ENCODE measurements at regions not wholly inside any gene's neighbourhood (a gene's known extent, or its start where the extent isn't known, plus 50 kb on each side); places are given as distances from the start of the nearest gene placed in this dataset.

DNA sequence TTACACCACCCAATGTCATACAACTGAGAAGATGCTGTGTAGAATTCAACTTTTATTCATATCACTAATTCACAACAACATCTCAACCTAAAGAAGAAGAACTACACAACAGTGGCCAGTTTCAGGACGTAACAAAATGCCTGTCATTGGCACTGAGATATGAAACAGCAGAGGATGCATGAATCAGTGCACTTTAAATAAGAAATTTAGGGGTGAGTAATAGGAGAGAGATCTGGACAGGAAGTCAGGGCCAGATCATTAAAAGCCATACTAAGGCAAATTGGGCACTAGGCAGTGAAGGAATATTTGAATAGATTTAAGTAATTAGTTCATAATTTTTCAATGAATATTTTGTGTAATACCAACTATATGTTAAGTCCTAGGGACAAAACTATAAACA lies 510.5 kb downstream of the PLPP3 start:
- Histone ChIP-seq H3K27ac (no peak overlapping the region), H3K27me3 (no peaks in the 10 kb centered on the region), H3K36me3 (no peaks in the 10 kb centered on the region), H3K4me1 (peaks cover 0 to 20% of the 10 kb centered on the region in 2 donors), H3K4me3 (no peak overlapping the region), H3K9me3 (no peaks in the 10 kb centered on the region)
- TF ChIP-seq, protein P1, sequence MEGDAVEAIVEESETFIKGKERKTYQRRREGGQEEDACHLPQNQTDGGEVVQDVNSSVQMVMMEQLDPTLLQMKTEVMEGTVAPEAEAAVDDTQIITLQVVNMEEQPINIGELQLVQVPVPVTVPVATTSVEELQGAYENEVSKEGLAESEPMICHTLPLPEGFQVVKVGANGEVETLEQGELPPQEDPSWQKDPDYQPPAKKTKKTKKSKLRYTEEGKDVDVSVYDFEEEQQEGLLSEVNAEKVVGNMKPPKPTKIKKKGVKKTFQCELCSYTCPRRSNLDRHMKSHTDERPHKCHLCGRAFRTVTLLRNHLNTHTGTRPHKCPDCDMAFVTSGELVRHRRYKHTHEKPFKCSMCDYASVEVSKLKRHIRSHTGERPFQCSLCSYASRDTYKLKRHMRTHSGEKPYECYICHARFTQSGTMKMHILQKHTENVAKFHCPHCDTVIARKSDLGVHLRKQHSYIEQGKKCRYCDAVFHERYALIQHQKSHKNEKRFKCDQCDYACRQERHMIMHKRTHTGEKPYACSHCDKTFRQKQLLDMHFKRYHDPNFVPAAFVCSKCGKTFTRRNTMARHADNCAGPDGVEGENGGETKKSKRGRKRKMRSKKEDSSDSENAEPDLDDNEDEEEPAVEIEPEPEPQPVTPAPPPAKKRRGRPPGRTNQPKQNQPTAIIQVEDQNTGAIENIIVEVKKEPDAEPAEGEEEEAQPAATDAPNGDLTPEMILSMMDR (IDR thresholded peaks at IDR 0.05): no peak
- no peak for DNase-seq (ENCODE audit: low spot score)

DNA sequence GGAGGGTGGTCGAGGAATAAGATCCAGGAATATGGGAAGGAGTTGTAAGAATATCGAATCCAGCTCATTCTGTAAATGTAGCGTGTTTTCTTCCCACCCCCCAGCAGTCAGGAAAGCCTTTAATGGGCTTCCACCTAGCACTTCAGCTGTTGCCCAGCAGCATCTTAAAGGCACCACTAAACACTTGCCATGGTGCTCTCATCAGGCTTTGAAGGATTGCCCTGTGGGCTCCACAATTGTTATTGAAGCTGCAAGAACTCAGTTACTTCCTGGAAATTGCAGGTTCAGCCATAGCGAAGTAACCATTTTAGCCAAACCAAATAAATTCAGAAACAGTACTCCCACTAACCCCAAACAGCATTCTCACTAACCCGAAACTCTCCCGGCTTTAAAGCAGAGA lies 511.2 kb downstream of the PLPP3 start:
- Histone ChIP-seq H3K4me1 (peaks cover 0 to 13% of the 10 kb centered on the region in 2 donors), H3K9me3 (no peaks in the 10 kb centered on the region)
- TF ChIP-seq, protein P1 (IDR thresholded peaks at IDR 0.05): no peak

DNA sequence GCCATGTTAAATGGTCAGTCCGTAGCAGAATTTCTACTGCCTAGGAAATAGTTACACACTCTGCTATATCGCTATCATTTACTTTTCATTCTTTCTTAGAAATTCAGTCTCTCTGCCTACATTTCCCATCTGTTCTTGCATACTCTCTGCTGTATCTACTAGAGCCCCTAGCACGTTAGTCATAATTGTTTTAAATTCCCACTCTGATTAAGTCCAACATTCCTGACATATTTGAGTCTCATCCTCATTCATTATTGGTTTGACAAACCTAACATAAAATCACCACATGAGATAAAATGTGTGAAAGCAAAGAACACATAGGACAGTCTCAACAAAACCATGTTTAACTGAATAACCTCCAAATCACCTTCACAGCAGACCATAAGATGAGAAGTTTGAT lies 513.6 kb downstream of the PLPP3 start:
- Histone ChIP-seq H3K4me1 (no peaks in the 10 kb centered on the region), H3K27me3 (no peaks in the 10 kb centered on the region), H3K4me3 (no peak overlapping the region), H3K36me3 (no peaks in the 10 kb centered on the region), H3K27ac (no peak overlapping the region), H3K9me3 (no peaks in the 10 kb centered on the region)
- DNase-seq (ENCODE audit: low spot score): no peak
- TF ChIP-seq, protein P1 (IDR thresholded peaks at IDR 0.05): no peak

More for the DNA sequence above, 511.2 kb downstream of the PLPP3 start:
- no peaks in the 10 kb centered on the region for H3K36me3 ChIP-seq
- H3K4me3 ChIP-seq: no peak overlapping the region
- no peak overlapping the region for H3K27ac ChIP-seq
- no peak for DNase-seq (ENCODE audit: low spot score)
- H3K27me3 ChIP-seq: no peaks in the 10 kb centered on the region

DNA sequence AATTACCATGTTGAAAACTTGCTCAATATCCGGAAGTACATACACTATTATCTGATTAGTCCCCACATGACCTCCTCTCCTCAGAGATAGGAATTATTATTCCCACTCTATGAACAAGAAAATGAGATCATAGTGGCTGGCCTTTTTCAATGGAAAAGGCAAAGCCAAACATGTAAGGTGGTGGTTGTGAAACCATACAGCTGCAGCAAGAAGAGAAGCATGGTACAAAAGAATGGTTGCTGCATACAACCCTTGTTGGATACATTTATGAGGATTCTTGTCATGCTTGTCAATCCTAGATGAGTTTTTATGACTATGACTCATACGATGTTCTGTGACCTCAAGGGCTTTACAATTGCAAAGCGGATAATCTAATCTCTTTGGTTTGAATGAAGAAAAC lies 514.7 kb downstream of the PLPP3 start:
- no peak for DNase-seq (ENCODE audit: low spot score)
- TF ChIP-seq, protein P1 (IDR thresholded peaks at IDR 0.05): no peak
- Histone ChIP-seq H3K4me3 (no peak overlapping the region), H3K4me1 (no peaks in the 10 kb centered on the region), H3K27me3 (no peaks in the 10 kb centered on the region), H3K9me3 (no peaks in the 10 kb centered on the region), H3K27ac (no peak overlapping the region), H3K36me3 (no peaks in the 10 kb centered on the region)

DNA sequence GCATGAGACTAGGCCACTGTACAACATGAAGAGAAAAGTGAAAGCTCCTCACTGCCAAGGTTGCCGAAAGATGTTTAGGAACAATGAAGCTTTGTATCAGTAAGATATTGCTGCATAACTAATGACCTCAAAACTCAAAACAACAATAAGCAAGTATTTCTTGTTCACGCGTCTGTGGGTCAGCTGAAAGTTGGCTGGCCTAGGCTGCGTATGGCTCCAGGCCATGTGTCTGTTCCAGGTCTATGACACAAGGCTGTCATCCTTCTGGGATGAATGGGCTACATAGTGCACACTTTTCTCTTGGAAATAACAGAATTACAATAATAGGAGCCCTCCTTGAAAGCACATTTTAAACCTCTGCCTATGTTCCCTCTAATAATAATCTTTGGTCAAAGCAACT lies 515.9 kb downstream of the PLPP3 start:
- TF ChIP-seq, protein P1 (IDR thresholded peaks at IDR 0.05): no peak
- no peaks in the 10 kb centered on the region for H3K36me3 ChIP-seq
- DNase-seq (ENCODE audit: low spot score): no peak

DNA sequence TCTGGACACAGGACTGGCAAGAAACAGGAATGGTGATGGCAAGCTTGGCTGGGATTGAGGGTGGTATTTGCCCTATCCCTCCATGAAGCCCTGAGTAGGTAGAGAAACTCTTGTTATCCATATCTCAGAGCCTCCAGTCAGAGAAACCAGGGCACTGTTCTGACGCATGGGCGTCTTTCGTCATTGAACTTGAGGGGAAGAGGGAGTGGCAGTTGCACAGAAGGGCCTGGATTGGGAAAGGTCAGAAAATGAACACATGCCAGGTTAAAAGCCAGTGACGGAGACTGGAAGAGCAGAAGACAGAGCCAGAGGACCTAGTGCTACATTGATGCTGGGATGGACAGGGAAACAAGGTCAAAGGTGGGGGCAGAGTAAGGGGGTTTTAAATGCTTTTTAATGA lies 516.7 kb downstream of the PLPP3 start:
- H3K4me1 ChIP-seq: no peaks in the 10 kb centered on the region
- no peak overlapping the region for H3K27ac ChIP-seq
- DNase-seq (ENCODE audit: low spot score): no peak
- no peaks in the 10 kb centered on the region for H3K27me3 ChIP-seq
- H3K4me3 ChIP-seq: no peak overlapping the region
- TF ChIP-seq, protein P1 (IDR thresholded peaks at IDR 0.05): no peak
- no peaks in the 10 kb centered on the region for H3K9me3 ChIP-seq
- H3K36me3 ChIP-seq: no peaks in the 10 kb centered on the region

More for the DNA sequence above, 515.9 kb downstream of the PLPP3 start:
- Histone ChIP-seq H3K27ac (no peak overlapping the region), H3K9me3 (no peaks in the 10 kb centered on the region), H3K4me1 (no peaks in the 10 kb centered on the region), H3K4me3 (no peak overlapping the region), H3K27me3 (no peaks in the 10 kb centered on the region)
